ENCODE measurements at regions not wholly inside any gene's neighbourhood (a gene's known extent, or its start where the extent isn't known, plus 50 kb on each side); places are given as distances from the start of the nearest gene placed in this dataset.

- CTCF ChIA-PET = interaction anchor here (1.8 kb wide), 1 partner anchor 8 kb away, joined by 3 read pairs; no protein-coding TSS in a partner anchor
- TF ChIP-seq CTCF (IDR thresholded peaks at IDR 0.05; ENCODE audit: insufficient read depth, low read length, missing control alignments) = no peak
- DNase-seq (ENCODE audit: low read depth, low spot score) = no peak
- POLR2A ChIA-PET = no interaction called here
- H3K4me3 ChIP-seq (ENCODE audit: low read depth, low read length) = no peak overlapping the region
Measured at GRCh38 chr16:54506214-54506580, 219.6 kb upstream of the IRX3 start.

- CTCF ChIA-PET = interaction anchor here (1.8 kb wide), 1 partner anchor 8 kb away, joined by 3 read pairs; no protein-coding TSS in a partner anchor
- TF ChIP-seq CTCF (IDR thresholded peaks at IDR 0.05; ENCODE audit: insufficient read depth, low read length, missing control alignments) = no peak
- POLR2A ChIA-PET = no interaction called here
- H3K4me3 ChIP-seq (ENCODE audit: low read depth, low read length) = no peak overlapping the region
- no peak for DNase-seq (ENCODE audit: low read depth, low spot score)
Measured at GRCh38 chr16:54505549-54506213, 219.1 kb upstream of the IRX3 start.

GRCh38 chr16:54504372-54504771, 217.8 kb upstream of the IRX3 start:
- ChIA-PET CTCF (interaction anchor here (0.6 to 1.6 kb wide), 2 partner anchors 415 to 761 kb away, joined by 3 to 4 read pairs; no protein-coding TSS in a partner anchor), POLR2A (no interaction called here)
- no peak for TF ChIP-seq CTCF (IDR thresholded peaks at IDR 0.05; ENCODE audit: insufficient read depth, low read length, missing control alignments)
- DNase-seq (ENCODE audit: low read depth, low spot score) = no peak
- no peak overlapping the region for H3K4me3 ChIP-seq (ENCODE audit: low read depth, low read length)

GRCh38 chr16:54503856-54504219, 217.3 kb upstream of the IRX3 start:
- POLR2A ChIA-PET = no interaction called here
- H3K4me3 ChIP-seq (ENCODE audit: low read depth, low read length) = no peak overlapping the region
- CTCF ChIA-PET = interaction anchor here (1.6 kb wide), 1 partner anchor 761 kb away, joined by 4 read pairs; no protein-coding TSS in a partner anchor
- DNase-seq (ENCODE audit: low read depth, low spot score) = no peak
- no peak for TF ChIP-seq CTCF (IDR thresholded peaks at IDR 0.05; ENCODE audit: insufficient read depth, low read length, missing control alignments)

GRCh38 chr16:54503011-54503855, 216.6 kb upstream of the IRX3 start:
- DNase-seq (ENCODE audit: low read depth, low spot score) = no peak
- ChIA-PET CTCF (interaction anchor here (0.6 to 1.6 kb wide), 2 partner anchors 149 to 760 kb away, joined by 3 to 4 read pairs; no protein-coding TSS in a partner anchor), POLR2A (no interaction called here)
- H3K4me3 ChIP-seq (ENCODE audit: low read depth, low read length) = no peak overlapping the region
- TF ChIP-seq CTCF (IDR thresholded peaks at IDR 0.05; ENCODE audit: insufficient read depth, low read length, missing control alignments) = no peak

- no peak for TF ChIP-seq CTCF (IDR thresholded peaks at IDR 0.05; ENCODE audit: insufficient read depth, low read length, missing control alignments)
- POLR2A ChIA-PET = no interaction called here
- H3K4me3 ChIP-seq (ENCODE audit: low read depth, low read length) = no peak overlapping the region
- CTCF ChIA-PET = no interaction called here
- DNase-seq (ENCODE audit: low read depth, low spot score) = no peak
Measured at GRCh38 chr16:54501797-54502196, 215.2 kb upstream of the IRX3 start.
